ENCODE measurements at regions not wholly inside any gene's neighbourhood (a gene's known extent, or its start where the extent isn't known, plus 50 kb on each side); places are given as distances from the start of the nearest gene placed in this dataset.
"Not testable (repeated sequence)": the region's sequence is repeated elsewhere in the genome, so short reads cannot be mapped to it uniquely, and the experiment has no call there.

DNA sequence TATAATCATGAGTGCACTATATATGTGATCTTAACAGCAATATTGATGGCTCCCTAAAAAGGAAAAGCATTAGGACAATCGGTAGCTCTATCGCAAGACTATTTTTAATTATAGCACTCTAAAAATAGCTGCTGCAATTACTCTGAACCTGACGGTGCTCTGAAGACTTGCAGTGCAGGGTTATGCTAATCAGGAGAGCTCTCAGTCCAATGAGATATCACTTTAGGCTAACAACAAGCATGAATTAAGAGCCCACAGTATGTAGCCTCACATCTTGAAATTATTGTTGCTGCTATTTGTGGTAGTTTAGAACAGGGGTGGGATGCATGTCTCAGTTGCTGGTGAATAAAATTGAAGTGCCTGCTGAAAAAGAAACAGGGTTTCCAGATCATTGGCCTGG, 515.8 kb upstream of the AKR1E2 start:
- DNase-seq (ENCODE audit: low read depth, low spot score): no peak

DNA sequence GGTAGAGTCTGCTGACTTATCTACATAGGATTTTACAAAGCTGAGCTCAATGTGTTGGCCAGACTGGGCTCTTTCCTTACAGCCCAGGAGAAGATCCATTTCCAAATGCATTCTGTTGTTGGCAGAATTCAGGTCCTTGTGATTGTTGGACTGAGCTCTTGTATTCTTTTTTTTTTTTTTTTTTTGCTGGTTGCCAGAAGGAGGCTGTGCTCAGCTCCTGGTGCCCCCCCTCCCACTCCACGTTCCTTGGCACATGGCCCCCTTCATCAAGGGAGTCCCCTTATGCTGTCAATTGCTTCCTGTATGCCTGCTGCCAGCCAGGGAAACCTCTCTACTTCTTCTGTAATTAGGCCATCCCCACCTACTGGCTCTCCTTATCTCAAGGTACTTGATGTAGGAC, 518.1 kb upstream of the AKR1E2 start:
- no peak for DNase-seq (ENCODE audit: low read depth, low spot score)

DNA sequence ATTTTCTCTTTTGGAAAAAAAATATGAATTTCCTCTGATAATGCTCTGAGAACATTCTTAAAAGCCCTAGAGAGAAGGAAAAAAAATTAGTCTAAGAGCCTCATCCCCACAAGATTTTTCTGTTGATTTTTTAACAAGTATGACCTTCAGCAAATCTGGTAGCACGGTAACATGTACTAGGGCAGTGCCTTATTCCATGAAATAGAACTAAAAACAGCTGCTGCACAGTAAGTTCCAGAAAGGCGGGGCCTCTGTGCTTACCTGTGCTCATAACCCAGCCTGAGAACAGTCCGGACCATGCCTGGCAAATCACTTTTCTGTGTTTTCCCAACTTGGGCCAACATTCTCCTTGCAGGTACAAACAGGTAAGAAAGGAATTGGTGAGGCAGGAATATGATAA, 519.1 kb upstream of the AKR1E2 start:
- DNase-seq (ENCODE audit: low read depth, low spot score): no peak

DNA sequence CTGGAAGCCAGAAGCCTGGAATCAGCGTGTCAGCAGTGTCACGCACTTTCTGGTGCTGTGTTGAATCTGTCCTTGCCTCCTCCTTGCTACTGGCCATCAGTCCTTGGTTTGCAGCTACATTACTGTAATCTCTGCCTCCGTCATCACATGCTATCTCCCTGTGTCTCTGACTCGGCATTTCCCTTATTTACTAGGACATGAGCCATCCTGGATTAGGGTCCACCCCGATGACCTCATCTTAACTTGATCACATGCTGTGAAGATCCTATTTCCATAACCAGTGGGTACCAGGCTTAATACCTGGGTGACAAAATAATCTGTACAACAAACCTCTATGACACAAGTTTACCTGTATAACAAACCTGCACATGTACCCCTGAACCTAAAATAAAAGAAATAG, 518.0 kb upstream of the KLF6 start:
- no peak for DNase-seq (ENCODE audit: low read depth, low spot score)

DNA sequence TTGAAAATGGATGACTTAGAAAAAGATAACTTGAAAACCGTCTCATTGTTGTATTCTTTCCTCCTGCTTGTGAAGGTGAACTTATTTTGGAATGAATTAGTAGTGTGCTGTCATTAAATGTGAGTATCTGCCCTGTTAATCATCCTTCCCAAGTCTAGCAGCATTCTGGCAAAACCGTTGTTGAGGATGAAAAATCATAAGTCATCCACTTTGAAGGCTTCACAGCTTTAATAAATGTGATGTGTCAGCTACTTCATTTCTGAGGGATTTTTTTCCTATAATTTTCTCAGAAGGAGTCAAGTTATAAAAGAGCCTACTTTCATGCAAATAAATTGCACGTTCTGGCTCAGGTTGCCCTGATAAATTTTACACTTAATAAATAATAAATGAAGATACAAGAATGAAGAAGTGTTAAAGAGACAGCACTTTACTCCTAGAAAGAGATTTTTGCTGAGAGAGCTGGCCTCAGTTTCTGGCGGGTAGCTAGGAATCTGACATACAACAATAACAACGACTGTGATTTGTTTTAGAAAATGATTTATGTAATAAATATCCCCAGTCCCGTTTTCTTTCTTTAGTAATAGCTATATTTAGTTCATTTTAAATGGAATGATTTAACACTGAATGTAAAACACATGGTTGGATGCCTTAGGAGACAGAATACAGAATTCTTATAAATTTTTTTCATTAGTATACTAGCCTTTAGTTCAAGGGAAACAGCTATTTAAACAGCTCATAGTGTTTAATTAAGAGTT, 516.5 kb upstream of the KLF6 start:
- DNase-seq (ENCODE audit: low read depth, low spot score): no peak

DNA sequence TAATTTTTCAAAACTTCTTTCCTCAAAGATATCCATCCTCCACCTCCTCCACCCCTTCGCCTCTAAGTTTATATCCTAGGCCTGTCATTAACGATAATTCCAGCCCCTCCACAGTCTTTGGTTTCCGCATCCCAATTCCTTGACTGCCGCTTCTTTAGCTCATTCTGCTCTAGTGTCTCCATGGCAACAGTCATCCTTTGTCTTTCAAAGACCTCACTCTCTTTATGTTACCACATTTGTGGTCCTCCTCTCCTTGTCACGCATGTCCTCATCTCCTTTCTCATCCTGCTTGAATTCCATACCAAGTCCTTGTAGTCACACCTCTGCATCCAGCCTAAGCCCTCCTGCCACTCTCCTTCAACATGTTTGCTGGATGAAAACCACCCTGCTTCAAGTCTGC, 511.2 kb upstream of the KLF6 start:
- DNase-seq (ENCODE audit: low read depth, low spot score): no peak

DNA sequence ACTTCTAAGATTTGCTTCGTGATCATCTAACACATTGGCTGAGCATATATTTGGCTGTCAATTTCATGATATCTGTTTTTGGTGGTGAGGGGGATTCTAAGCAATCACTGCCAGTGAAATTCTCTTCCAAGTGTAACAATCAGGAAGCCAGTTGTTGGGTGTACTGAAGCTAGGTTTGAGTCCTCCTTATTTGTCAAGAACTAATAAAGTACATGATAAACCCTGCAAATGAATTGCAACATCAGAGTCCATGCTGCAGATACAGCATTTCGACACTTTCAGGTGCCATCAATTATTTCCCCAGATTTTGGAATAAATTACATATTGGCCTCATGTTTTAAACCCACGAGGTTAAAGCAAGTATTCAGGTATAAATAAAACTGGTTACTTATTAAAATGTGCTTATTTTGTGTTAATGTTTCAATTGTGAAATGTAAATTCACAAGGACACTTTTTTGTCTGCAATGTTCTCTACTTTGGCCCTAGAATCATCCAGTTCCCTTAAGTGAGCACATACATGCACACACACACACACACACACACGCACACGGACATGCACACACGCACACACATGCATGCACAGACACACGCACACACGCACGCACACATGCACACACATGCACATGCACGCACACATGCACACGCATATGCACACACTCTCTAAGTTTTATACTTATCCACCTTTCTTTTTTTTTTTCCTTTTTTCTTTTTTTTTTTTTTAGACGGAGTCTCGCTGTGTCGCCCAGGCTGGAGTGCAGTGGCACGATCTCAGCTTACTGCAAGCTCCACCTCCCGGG, 510.2 kb upstream of the KLF6 start:
- no peak for DNase-seq (ENCODE audit: low read depth, low spot score)

DNA sequence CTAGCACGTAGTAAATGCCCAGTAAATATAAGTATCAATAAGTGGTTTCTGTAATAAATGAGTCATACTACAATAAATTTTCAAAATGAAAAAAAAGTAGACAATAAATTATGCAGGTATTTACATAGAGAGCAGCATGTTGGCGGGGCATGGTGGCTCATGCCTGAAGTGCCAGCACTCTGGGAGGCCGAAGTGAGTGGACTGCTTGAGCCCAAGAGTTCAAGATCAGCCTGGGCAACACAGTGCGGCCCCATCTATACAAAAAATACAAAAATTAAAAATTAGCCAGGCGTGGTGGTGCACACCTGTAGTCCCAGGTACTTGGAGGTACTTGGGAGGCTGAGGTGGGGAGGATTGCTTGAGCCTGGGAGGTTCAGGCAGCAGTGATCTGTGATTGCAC, 509.3 kb upstream of the KLF6 start:
- no peak for DNase-seq (ENCODE audit: low read depth, low spot score)

DNA sequence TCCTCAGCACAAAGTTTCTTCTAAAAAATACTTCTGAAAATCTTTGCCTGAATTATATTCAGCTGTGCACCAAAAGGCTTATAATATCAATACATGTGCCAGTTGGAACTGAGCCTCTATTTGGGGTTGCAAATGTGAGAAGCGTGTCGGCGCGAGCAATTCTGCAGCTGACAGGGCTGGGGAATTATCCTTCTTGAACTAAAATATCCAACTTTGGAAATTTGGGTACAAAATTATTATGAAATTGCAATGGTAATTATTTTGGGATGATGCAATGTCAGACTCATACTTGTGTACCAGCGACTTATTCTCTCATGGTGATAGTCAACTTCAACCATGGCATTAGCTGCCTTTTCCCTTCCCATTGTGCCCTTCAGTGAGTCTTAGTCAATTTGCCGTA, 507.0 kb upstream of the KLF6 start:
- no peak for DNase-seq (ENCODE audit: low read depth, low spot score)

DNA sequence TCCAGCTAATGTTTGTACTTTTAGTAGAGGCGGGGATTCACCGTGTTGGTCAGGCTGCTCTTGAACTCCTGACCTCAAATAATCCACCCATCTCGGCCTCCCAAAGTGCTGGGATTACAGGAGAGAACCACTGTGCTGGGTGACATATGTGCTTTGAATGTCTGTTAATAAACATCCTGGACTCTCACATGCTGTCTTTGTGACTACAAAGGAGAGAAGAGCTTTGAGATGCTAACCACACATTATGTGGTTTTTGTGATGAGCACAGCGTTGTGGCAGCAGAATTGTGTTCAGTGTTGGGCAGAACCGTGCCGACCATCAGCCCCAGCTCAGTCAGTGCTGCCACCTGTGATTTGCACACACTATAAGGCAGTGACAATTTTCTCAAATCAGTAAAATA, 500.1 kb upstream of the KLF6 start:
- no peak for DNase-seq (ENCODE audit: low read depth, low spot score)

DNA sequence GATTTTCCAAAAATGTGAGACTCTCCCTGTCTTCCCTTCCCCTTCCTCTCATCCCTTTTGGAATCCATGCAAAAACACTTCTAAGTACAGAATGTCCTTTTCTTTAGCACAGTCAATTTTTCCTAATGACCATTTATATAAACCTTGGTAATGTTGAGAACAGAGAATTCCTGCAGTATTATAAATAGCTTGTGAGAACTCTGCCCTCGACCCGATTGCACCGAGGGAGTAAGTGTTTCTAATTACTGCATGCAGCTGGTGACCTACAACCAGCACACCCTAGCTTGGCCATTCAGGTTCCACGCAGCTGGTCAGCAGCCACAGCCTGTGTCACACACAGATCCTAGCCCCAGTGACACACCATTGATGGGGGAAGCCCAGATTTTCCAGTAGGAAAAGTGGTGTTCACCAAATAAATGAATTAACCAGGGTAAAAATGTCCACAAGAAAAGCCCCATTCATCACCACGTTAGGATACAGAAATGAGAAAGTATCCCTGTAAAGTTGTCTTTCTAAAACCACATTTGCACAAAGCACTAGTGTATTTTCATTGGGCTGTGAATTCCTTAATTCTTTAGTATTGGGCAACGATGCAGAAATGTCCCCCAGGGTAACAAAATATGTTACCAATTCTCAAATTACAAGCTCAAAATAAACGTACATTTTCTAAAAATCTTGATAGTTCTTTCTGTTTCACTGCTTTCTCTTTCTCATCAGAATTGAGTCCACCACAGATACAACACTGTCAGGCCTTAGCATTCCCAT, 499.0 kb upstream of the KLF6 start:
- no peak for DNase-seq (ENCODE audit: low read depth, low spot score)

DNA sequence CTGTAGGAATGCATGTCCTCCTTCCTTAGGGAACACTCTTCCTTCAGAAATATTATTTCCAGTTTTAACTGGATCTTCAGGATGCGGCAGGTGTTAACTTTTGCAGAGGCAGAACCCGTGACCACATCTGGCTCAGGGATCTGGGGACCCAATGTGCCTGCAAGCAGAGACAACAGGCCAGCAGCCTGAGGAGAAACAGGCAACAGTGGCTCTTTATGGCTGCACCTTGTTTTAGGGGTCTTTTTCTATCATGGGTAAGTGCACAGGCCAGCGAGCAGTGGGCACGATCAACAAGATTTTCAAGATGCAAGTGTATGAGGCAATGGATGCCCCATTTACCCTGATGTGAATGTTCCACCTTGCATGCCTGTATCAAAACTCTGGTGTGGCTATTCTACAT, 497.5 kb upstream of the KLF6 start:
- DNase-seq (ENCODE audit: low read depth, low spot score): no peak

DNA sequence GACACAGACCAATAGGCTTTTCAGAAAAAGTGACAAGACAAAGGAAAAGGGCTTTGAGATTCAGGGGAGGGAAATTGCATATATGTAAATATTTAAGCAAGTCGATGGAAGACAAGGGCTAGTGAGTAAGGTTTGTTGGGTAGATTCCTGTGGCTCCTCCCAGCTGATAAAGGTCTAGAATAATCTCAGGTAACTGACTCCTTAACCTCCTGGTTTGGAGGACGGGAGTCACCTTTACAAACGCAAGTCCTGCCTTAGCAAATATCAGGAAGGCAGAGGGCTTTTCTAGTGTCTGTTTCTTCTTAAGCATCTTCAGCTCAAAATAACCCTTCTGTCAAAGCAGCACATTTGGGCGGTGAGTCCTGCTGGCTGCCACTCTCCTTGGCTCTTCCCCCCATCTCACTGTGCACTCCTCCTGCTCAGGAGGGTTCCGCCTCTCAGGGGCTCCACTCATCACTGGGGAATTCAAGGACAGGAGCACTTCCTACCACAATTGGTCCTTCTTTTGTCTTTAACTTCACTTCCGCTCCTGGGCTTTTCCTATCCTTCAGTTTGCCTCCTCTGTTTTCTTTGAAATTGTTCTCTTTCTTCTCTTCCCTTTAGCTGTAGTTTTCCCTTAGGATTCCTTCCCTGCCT, 496.3 kb upstream of the KLF6 start:
- no peak for DNase-seq (ENCODE audit: low read depth, low spot score)

DNA sequence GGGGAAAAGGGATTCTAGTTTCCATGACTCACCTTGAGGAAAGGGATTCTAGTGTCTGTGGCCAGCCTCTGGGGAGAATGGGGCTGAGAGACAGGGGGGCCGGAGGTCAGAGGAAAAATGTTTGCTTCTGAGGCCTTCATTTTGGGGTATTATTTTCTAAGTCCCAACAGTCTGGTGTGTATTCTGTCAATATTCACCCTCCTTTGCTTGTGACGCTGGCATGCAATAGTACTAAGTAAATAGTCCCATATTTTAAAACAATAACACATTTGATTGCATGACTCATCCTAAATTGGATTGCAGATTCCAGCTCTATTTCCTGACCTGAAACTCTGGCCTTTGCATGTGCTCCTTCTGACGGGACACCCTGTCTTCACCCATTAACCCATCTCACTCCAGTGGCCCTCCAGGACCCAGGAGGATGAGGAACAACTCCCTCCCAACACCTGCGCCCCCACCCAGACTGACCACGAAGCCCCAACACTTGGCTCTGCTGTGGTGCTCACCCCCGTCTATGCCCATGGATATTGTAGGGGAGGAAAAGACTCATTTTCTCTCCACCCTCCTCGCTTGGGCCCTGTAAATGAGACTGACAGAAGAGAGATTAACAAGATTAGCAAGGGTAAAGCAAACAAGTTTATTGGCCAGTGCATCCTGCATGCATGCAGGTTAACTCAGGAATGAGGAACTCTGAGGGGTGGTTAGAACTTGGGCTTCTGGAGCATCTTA, 495.6 kb upstream of the KLF6 start:
- no peak for DNase-seq (ENCODE audit: low read depth, low spot score)

DNA sequence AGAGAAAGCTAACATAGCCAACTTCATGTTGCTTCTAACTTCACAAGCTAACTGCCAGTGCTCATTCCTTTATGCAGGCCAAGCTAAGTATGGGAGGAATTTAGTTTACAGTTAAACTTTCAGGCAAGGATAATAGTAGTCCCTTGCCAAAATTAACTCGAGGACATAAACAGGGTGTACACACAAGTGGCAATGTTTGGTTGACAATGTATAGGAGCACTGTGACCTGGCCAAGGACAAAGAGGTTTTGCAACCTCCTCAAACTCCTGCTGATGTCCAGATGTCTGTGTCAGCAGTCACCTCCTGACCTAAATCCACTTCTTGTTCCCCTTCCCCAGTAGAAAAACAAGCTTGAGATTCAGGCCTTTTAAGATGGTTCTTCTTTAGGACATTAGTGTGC, 494.6 kb upstream of the KLF6 start:
- DNase-seq (ENCODE audit: low read depth, low spot score): no peak

DNA sequence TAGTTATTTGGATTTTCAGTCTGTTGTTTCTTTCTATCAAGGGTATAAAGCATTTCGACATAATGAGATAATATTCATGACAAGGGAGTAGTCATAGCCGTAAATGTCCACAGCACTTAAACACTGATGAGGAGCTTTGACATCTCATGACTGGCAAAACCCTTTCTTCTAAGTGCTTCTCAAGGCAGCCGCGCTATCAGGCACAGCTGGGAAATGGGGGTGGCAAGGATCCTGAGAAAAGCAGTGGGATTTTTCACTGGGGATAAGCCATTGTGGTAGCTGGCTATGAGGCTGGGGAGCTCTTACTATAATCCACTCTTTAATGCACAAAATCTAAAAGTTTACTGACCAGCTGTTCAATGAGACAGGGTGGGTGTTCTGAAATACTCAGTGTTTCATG, 493.2 kb upstream of the KLF6 start:
- DNase-seq (ENCODE audit: low read depth, low spot score): no peak

DNA sequence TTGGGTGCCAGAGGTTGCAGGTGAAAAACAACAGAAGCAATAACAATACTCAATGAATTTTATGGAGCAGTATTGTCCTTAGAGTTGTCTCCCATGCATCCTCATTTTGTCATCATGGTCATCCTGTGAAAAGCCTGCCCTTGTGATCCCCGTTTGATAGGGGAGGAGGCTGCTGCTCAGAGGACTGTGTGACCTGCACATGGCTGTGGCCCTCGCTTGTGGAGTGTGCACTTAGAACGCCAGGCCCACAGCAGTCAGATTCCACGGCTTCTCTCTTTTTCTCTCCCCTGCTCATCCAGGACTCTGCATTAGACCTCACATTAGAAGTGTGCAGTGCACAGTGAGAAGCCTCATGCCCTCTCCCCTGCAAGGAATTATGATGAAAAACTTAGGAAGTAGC, 491.1 kb upstream of the KLF6 start:
- no peak for DNase-seq (ENCODE audit: low read depth, low spot score)

DNA sequence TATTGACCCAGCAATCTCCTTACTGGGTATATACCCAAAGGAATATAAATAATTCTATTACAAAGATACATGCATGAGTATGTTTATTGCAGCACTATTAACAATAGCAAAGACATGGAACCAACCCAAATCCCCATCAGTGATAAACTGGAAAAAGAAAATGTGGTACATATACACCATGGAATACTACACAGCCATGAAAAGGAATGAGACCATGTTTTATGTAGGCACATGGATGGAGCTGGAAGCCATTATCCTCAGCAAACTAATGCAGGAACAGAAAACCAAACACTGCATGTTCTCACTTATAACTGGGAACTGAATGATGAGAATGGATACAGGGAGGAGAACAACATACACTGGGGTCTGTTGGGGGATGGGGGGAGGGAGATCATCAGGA, 489.7 kb upstream of the KLF6 start:
- not testable (repeated sequence) for DNase-seq (ENCODE audit: low read depth, low spot score)

DNA sequence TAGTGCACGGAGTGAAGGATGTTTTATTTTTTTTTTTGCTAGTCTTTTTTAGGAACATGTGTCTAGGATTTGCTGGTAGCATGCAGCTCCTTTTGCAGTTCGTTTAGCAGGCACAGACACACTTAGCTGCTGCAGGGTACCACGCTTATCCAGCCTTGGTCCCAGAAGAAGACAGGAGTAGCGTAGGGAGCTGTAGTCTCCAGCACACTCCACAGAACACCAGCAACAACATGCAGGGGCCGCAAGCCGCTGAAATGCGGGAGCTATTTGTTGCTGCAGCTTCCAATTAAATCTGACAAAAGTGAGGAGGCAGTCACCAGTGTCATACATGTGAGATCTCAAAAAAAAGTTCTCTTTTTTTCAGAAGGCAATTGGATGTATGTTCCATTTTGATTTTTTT, 486.2 kb upstream of the KLF6 start:
- DNase-seq (ENCODE audit: low read depth, low spot score): no peak

DNA sequence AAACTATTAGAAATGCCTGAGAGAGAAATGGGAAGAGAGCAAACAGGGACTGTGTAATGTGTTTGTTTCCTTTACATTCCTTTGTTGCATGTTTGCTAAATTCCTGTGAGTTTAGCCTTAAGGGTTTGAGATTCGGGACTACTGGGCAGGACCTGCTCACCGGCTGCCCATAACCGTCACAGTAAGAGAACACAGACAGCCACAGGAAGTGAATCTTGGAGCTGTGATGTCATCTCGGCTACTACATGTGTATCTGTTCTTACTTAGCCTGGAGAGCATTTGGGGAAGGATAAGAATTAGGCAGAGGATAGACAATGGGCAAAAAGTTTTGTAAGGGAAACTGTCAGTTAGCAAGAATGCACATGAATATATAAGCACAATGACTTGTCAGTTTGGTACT, 485.1 kb upstream of the KLF6 start:
- DNase-seq (ENCODE audit: low read depth, low spot score): no peak

DNA sequence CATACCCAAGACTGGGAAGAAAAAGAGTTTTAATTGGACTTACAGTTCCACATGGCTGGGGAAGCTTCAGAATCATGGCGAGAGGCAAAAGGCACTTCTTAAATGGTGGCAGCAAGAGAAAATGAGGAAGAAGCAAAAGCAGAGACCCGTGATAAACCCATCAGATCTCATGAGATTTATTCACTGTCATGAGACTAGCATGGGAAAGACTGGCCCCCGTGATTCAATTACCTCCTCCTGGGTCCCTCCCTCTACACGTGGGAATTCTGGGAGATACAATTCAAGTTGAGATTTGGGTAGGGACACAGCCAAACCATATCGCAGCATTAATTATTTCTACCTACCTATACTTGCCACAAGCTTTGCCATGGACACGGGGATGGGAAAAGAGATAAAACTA, 483.5 kb upstream of the KLF6 start:
- not testable (repeated sequence) for DNase-seq (ENCODE audit: low read depth, low spot score)

Measured in smooth muscle cell of the brain vasculature (primary cell).